ENCODE measurements at regions not wholly inside any gene's neighbourhood (a gene's known extent, or its start where the extent isn't known, plus 50 kb on each side); places are given as distances from the start of the nearest gene placed in this dataset.

DNA sequence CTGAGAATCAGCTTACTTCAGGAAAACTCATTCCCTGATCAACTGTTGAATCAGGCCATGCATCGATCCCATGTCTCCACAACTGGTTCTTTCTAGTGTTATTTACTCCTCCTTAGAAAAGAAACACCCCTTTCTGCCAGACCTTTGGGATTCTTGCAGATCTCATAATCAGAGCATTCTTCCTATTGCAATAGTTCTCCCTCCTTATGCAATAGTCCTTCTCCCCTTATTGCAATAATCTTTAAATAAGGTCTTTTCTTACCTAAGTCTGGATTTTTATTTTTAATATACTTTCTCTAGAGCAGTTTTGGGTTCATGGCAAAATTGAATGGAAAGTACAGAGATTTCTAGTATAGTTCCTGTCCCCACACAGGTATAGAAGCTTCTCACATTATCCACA is 141.9 kb upstream of the SGO1 start:
- CTCF ChIA-PET = no interaction called here
- Histone ChIP-seq H3K9me3 (ENCODE audit: control insufficient read depth, insufficient read depth, low read length) (no peaks in the 10 kb centered on the region; the same call in 1 of the 2 replicates), H3K27ac (ENCODE audit: low read depth, low read length) (no peak overlapping the region), H3K27me3 (ENCODE audit: control insufficient read depth, insufficient read depth, low read length) (no peaks in the 10 kb centered on the region), H3K4me3 (ENCODE audit: low read depth, low read length) (no peak overlapping the region)
- POLR2A ChIA-PET = no interaction called here
- DNase-seq (ENCODE audit: low read depth, low spot score) = no peak
- TF ChIP-seq, protein P1, sequence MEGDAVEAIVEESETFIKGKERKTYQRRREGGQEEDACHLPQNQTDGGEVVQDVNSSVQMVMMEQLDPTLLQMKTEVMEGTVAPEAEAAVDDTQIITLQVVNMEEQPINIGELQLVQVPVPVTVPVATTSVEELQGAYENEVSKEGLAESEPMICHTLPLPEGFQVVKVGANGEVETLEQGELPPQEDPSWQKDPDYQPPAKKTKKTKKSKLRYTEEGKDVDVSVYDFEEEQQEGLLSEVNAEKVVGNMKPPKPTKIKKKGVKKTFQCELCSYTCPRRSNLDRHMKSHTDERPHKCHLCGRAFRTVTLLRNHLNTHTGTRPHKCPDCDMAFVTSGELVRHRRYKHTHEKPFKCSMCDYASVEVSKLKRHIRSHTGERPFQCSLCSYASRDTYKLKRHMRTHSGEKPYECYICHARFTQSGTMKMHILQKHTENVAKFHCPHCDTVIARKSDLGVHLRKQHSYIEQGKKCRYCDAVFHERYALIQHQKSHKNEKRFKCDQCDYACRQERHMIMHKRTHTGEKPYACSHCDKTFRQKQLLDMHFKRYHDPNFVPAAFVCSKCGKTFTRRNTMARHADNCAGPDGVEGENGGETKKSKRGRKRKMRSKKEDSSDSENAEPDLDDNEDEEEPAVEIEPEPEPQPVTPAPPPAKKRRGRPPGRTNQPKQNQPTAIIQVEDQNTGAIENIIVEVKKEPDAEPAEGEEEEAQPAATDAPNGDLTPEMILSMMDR (IDR thresholded peaks at IDR 0.05; ENCODE audit: low read depth, low read length) = no peak

DNA sequence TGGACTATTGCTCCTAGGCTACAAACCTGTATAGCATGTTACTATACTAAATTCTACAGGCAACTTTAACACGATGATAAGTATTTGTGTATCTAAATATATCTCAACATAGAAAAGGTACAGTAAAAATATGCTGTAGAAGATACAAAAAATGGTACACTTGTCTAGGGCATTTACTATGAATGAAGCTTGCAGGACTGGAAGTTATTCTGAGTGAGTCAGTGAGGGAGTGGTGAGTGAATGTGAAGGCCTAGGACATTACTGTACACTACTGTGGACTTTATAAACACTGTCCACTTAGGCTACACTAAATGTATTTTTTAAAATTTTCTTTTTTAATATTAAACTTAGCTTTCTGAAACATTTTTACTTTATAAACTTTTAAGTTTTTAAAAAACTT is 140.5 kb upstream of the SGO1 start:
- no peak for DNase-seq (ENCODE audit: low read depth, low spot score)
- Histone ChIP-seq H3K4me3 (ENCODE audit: low read depth, low read length) (no peak overlapping the region), H3K9me3 (ENCODE audit: control insufficient read depth, insufficient read depth, low read length) (no peaks in the 10 kb centered on the region; the same call in 1 of the 2 replicates), H3K27ac (ENCODE audit: low read depth, low read length) (no peak overlapping the region), H3K27me3 (ENCODE audit: control insufficient read depth, insufficient read depth, low read length) (no peaks in the 10 kb centered on the region)
- ChIA-PET CTCF (interaction anchor here (1.0 kb wide), 1 partner anchor 14 kb away, joined by 3 read pairs; no protein-coding TSS in a partner anchor), POLR2A (no interaction called here)
- TF ChIP-seq, protein P1 (IDR thresholded peaks at IDR 0.05; ENCODE audit: low read depth, low read length) = no peak

DNA sequence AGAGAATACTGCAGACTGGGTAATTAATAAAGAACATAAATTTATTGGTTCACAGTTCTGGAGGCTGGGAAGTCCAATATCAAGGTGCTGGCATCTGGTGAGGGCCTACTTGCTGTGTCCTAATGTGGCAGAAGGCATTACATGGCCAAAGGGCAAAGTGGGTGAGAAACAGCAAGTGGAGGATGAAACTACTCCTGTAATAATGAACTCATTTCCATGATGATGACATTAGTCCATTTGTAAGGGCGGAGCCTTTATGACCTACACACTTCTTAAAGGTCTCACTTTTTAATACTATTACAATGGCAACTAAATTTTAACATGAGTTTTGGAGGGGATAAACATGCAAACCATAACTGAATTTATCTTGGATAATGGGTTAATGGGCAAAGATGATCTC is 139.6 kb upstream of the SGO1 start:
- H3K9me3 ChIP-seq (ENCODE audit: control insufficient read depth, insufficient read depth, low read length) = no peaks in the 10 kb centered on the region; the same call in 1 of the 2 replicates
- POLR2A ChIA-PET = no interaction called here
- DNase-seq (ENCODE audit: low read depth, low spot score) = no peak

DNA sequence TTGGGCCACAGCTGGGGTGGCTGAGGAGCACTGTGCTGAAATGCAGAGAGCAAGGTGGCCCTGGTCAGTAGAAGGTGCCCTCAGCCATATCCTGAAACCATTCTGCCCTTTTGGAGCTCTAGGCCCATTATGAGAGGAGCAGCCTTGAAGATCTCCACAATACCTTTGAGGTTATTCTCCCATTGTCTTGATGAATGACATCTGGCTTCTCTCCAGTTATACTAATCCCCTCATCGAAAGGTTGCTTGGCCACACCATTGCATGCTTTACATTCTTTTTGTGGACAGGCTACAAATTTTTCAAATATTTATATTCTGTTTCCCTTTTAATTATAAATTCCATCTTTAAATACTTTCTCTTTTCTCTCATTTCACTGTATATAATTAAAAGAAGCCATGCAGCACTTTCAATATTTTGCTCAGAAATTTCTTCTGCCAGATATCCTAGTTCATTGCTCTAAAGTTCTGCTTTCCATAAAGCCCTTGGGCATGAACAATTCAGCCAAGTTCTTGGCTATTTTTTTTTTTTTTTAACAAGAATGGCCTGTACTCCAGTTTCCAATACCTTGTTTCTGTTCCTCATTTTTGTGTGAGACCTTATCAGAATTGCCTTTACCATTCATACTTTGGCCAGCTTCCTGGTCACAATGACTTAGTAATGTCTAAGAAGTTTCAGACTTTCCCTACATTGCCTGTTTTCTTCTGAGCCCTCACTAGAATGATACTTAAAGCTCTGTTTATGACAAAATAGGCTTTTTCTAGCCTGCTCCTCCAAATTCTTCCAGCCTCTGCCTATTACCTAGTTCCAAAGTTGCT is 138.9 kb upstream of the SGO1 start:
- CTCF ChIA-PET = no interaction called here
- no peaks in the 10 kb centered on the region; the same call in 1 of the 2 replicates for H3K9me3 ChIP-seq (ENCODE audit: control insufficient read depth, insufficient read depth, low read length)
- DNase-seq (ENCODE audit: low read depth, low spot score) = no peak
- H3K27ac ChIP-seq (ENCODE audit: low read depth, low read length) = no peak overlapping the region
- H3K4me3 ChIP-seq (ENCODE audit: low read depth, low read length) = no peak overlapping the region
- POLR2A ChIA-PET = no interaction called here
- TF ChIP-seq, protein P1 (IDR thresholded peaks at IDR 0.05; ENCODE audit: low read depth, low read length) = no peak
- no peaks in the 10 kb centered on the region for H3K27me3 ChIP-seq (ENCODE audit: control insufficient read depth, insufficient read depth, low read length)

More for the DNA sequence above, 139.6 kb upstream of the SGO1 start:
- CTCF ChIA-PET = no interaction called here
- Histone ChIP-seq H3K4me3 (ENCODE audit: low read depth, low read length) (no peak overlapping the region), H3K27ac (ENCODE audit: low read depth, low read length) (no peak overlapping the region), H3K27me3 (ENCODE audit: control insufficient read depth, insufficient read depth, low read length) (no peaks in the 10 kb centered on the region)
- TF ChIP-seq, protein P1 (IDR thresholded peaks at IDR 0.05; ENCODE audit: low read depth, low read length) = no peak

DNA sequence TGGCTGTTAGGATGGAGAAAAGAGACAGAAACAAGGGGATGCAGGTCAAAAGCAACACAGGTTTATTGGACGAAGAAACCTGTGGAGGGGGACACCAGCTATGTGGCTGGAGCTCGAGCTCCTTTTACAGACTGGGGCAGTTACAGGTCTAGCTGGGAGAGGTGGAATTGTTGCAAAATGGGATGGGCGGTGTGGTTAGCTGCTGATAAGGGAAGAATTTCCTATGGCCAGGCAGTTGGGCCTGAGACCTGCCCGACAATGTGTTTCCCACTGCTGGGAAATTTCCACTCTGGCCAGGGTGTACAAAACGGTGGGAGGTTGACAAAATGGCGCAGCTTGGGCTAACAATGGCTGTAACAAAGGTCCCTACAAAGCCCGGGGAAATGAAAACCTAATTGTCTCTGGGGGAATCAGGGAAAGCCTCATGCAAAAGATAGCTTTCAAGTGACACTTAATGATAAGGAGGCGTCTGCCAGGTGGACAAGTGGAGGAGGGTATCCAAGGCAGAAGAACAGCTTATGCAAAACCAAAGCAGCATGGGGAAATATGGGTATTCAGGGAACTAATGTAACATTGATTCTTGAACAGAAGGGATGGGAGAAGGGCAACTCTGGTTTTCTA is 137.4 kb upstream of the SGO1 start:
- Histone ChIP-seq H3K27me3 (ENCODE audit: control insufficient read depth, insufficient read depth, low read length) (no peaks in the 10 kb centered on the region), H3K27ac (ENCODE audit: low read depth, low read length) (no peak overlapping the region), H3K4me3 (ENCODE audit: low read depth, low read length) (no peak overlapping the region), H3K9me3 (ENCODE audit: control insufficient read depth, insufficient read depth, low read length) (no peaks in the 10 kb centered on the region; the same call in 1 of the 2 replicates)
- TF ChIP-seq, protein P1 (IDR thresholded peaks at IDR 0.05; ENCODE audit: low read depth, low read length) = no peak
- POLR2A ChIA-PET = no interaction called here
- CTCF ChIA-PET = no interaction called here
- DNase-seq (ENCODE audit: low read depth, low spot score) = no peak

Data from AG04450 (cell line).